Activated naive CD8-positive, alpha-beta T cell (primary cell): ENCODE measurements at regions not wholly inside any gene's neighbourhood (a gene's known extent, or its start where the extent isn't known, plus 50 kb on each side); places are given as distances from the start of the nearest gene placed in this dataset.
A peak's percentile ranks its signal among the peaks of the same experiment; 100 is the strongest.
"Not testable (repeated sequence)": the region's sequence is repeated elsewhere in the genome, so short reads cannot be mapped to it uniquely, and the experiment has no call there.

Experiments used
- H3K27ac Mint-ChIP-seq: one replicate; pipeline ENCODE4 v1.8.0; 2021; ENCODE audit warnings: mixed read lengths
- H3K27me3 Mint-ChIP-seq: one replicate; pipeline ENCODE4 v1.8.0; 2021; ENCODE audit warnings: mixed read lengths
- H3K36me3 Mint-ChIP-seq: one replicate; pipeline ENCODE4 v1.8.0; 2021; ENCODE audit warnings: mixed read lengths
- H3K4me1 Mint-ChIP-seq: one replicate; pipeline ENCODE4 v1.8.0; 2021; ENCODE audit warnings: low read depth, mixed read lengths
- H3K4me3 Mint-ChIP-seq: one replicate; pipeline ENCODE4 v1.8.0; 2021; ENCODE audit warnings: mild to moderate bottlenecking, mixed read lengths
- H3K9me3 Mint-ChIP-seq: one replicate; pipeline ENCODE4 v1.8.0; 2021; ENCODE audit warnings: low read depth, mixed read lengths

DNA sequence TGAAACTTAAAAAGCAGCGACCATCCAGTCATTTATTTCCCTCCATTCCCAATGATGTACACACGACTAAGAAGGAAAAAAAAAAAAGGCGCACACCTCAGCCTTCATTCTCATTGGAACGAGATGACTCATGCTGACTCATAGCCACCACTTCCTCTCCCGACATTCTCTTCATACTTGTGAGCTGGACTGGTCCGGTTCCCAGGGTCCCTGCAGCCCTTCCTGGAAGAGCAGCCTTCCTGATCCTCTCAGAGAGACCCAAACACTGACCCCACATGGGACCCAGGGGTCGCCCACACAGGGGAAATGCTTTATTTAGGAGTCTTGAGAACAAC, 374.2 kb downstream of the BCL2L11 start:
- not testable (repeated sequence) for H3K27me3 Mint-ChIP-seq, H3K36me3 Mint-ChIP-seq, H3K4me1 Mint-ChIP-seq, H3K9me3 Mint-ChIP-seq
- peak overlapping the region; percentile 46 for H3K27ac Mint-ChIP-seq
- H3K4me3 Mint-ChIP-seq, result peak overlapping the region; percentile 65

GRCh38 chr2:111495636-111496035, 374.9 kb downstream of the BCL2L11 start:
- not testable (repeated sequence) for H3K27ac Mint-ChIP-seq, H3K27me3 Mint-ChIP-seq, H3K36me3 Mint-ChIP-seq, H3K4me3 Mint-ChIP-seq, H3K9me3 Mint-ChIP-seq, H3K4me1 Mint-ChIP-seq

GRCh38 chr2:111496176-111496575, 375.5 kb downstream of the BCL2L11 start:
- not testable (repeated sequence) for H3K27ac Mint-ChIP-seq, H3K9me3 Mint-ChIP-seq, H3K36me3 Mint-ChIP-seq, H3K4me3 Mint-ChIP-seq, H3K27me3 Mint-ChIP-seq, H3K4me1 Mint-ChIP-seq

DNA sequence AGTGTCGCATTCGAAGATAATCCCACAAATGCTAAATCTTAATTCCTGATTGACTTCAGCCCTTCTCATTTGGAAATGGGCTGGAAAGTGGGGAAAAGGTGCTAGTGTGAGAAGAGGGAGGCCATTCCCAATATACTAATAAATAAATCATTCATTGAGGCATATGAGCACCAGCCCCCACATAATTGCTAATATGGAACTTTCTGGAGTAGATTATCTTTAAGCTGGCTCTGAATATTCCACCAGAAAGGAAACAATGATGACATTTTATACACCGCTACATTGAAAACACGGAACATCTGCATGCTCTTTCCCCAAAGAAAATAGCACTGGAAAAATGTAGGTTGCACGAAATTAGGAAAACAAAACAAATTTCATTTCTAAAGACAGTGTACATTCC, 376.1 kb downstream of the BCL2L11 start:
- H3K36me3 Mint-ChIP-seq, H3K4me1 Mint-ChIP-seq, H3K27ac Mint-ChIP-seq, H3K4me3 Mint-ChIP-seq, H3K9me3 Mint-ChIP-seq, H3K27me3 Mint-ChIP-seq: not testable (repeated sequence)

- H3K27me3 Mint-ChIP-seq, H3K9me3 Mint-ChIP-seq, H3K4me1 Mint-ChIP-seq, H3K36me3 Mint-ChIP-seq, H3K4me3 Mint-ChIP-seq, H3K27ac Mint-ChIP-seq: not testable (repeated sequence)
Measured at GRCh38 chr2:111497270-111497669, 376.6 kb downstream of the BCL2L11 start.

- not testable (repeated sequence) for H3K9me3 Mint-ChIP-seq, H3K4me3 Mint-ChIP-seq, H3K4me1 Mint-ChIP-seq, H3K36me3 Mint-ChIP-seq, H3K27me3 Mint-ChIP-seq, H3K27ac Mint-ChIP-seq
Measured at GRCh38 chr2:111500536-111501062, 379.9 kb downstream of the BCL2L11 start.

DNA sequence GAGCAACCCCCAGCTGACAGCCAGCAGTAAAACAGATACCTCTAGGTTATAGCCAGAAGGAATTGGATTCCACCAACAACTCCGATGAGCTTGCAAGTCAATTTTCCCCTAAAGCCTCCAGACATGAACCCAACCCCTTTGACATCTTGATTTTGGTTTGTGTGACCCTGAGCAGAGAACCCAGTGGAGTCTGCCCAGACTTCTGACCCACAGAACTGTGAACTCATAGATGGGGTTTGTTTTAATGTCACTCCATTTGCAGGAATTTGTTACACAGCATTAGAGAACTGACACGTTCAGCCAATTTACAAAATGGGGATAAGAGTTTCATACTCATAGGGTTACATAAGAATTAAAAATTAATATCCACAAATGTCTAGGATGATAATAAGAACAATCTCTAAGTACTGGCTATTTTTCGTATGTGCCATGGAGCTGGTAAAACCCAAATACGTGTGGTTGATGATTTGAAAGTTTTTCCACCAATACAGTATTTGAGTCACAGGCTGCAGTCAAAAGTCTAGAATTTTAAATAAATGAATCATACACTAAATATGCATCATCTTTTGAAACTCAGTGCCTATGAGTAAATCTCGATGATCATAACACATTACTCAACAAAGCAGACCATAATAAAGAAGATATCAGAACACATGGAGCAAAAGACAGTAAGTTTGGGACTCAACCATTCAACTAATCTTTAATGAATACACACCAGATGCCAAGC, 380.0 kb downstream of the ANAPC1 start:
- H3K36me3 Mint-ChIP-seq, H3K4me1 Mint-ChIP-seq, H3K27me3 Mint-ChIP-seq, H3K9me3 Mint-ChIP-seq: not testable (repeated sequence)
- Mint-ChIP-seq H3K27ac (peak overlapping the region; percentile 97), H3K4me3 (peak overlapping the region; percentile 57)

DNA sequence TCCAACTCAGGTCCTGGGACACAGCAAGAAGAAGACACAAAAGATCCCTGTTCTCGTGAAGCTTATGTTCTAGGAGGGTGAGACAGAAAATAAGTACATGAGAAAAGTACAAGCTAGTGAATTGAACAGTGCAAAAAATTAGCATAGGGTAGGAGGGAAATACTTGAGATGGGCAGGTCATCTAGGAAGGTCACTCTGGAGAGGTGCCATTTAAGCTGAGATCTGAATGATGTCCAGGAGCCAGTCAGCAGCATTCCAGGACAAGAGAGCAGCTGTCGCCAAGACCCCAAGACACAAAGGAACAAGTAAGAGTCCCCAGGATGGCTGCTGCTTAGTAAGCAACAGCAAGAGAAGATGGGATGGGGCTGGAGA, 379.4 kb downstream of the ANAPC1 start:
- H3K4me1 Mint-ChIP-seq, H3K27me3 Mint-ChIP-seq, H3K36me3 Mint-ChIP-seq, H3K9me3 Mint-ChIP-seq: not testable (repeated sequence)
- Mint-ChIP-seq H3K27ac (peak overlapping the region; percentile 97), H3K4me3 (peak overlapping the region; percentile 57)

GRCh38 chr2:111505267-111505666, 378.7 kb downstream of the ANAPC1 start:
- H3K27me3 Mint-ChIP-seq, H3K36me3 Mint-ChIP-seq, H3K4me3 Mint-ChIP-seq, H3K4me1 Mint-ChIP-seq, H3K27ac Mint-ChIP-seq, H3K9me3 Mint-ChIP-seq: not testable (repeated sequence)

DNA sequence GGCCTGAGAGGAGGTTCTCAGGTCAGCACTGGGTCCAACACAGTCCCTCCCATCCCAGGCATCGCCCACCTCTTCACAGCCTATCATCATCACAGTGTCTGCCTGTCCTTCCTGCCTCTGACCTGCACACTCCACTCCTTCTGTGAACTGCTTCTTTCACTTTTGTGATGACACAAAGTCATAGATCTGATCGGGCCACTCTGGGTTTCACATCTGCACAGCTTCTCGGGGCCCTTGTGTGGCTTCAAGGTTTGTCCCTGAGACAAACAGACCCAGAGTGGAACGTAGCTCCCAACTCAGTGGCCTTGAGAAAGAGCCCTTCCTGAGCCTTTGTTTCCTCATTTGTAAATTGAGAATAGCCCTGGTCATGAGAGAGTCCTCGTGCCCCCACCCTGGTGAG, 377.1 kb downstream of the ANAPC1 start:
- H3K27me3 Mint-ChIP-seq, result not testable (repeated sequence)

GRCh38 chr2:111509225-111509869, 374.6 kb downstream of the ANAPC1 start:
- H3K27me3 Mint-ChIP-seq, H3K27ac Mint-ChIP-seq, H3K36me3 Mint-ChIP-seq, H3K4me3 Mint-ChIP-seq, H3K9me3 Mint-ChIP-seq, H3K4me1 Mint-ChIP-seq: not testable (repeated sequence)

More for the DNA sequence above, 377.1 kb downstream of the ANAPC1 start:
- not testable (repeated sequence) for H3K27ac Mint-ChIP-seq, H3K4me3 Mint-ChIP-seq, H3K36me3 Mint-ChIP-seq, H3K9me3 Mint-ChIP-seq, H3K4me1 Mint-ChIP-seq

DNA sequence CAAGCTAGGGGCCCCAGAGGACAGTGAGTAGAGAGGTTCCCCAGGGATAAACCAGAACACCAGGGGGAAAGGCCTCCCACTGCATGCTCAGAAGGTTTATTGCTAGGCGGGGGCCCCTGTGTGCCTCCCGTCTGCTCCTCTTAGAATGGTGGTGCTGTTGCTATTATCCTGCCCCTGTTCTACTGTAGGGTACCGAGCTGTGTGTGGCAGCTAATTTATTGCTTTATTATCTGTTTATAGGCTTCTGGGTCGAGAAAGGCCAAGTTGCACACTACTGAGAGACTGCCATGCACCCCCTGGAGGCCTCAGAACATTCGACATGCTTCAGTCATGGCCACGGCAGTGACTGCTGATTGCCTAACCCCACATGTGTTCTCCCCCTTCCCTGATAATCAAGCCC, 373.6 kb downstream of the ANAPC1 start:
- H3K27ac Mint-ChIP-seq, H3K27me3 Mint-ChIP-seq, H3K36me3 Mint-ChIP-seq, H3K4me3 Mint-ChIP-seq, H3K9me3 Mint-ChIP-seq, H3K4me1 Mint-ChIP-seq: not testable (repeated sequence)

- not testable (repeated sequence) for H3K27me3 Mint-ChIP-seq, H3K27ac Mint-ChIP-seq, H3K9me3 Mint-ChIP-seq, H3K4me1 Mint-ChIP-seq, H3K36me3 Mint-ChIP-seq, H3K4me3 Mint-ChIP-seq
Measured at GRCh38 chr2:111511062-111511461, 372.9 kb downstream of the ANAPC1 start.

GRCh38 chr2:111512378-111512777, 371.6 kb downstream of the ANAPC1 start:
- not testable (repeated sequence) for H3K36me3 Mint-ChIP-seq, H3K27me3 Mint-ChIP-seq, H3K4me1 Mint-ChIP-seq, H3K27ac Mint-ChIP-seq, H3K9me3 Mint-ChIP-seq, H3K4me3 Mint-ChIP-seq

GRCh38 chr2:111514138-111514537, 369.9 kb downstream of the ANAPC1 start:
- H3K9me3 Mint-ChIP-seq, H3K4me1 Mint-ChIP-seq, H3K36me3 Mint-ChIP-seq, H3K27ac Mint-ChIP-seq, H3K27me3 Mint-ChIP-seq, H3K4me3 Mint-ChIP-seq: not testable (repeated sequence)

DNA sequence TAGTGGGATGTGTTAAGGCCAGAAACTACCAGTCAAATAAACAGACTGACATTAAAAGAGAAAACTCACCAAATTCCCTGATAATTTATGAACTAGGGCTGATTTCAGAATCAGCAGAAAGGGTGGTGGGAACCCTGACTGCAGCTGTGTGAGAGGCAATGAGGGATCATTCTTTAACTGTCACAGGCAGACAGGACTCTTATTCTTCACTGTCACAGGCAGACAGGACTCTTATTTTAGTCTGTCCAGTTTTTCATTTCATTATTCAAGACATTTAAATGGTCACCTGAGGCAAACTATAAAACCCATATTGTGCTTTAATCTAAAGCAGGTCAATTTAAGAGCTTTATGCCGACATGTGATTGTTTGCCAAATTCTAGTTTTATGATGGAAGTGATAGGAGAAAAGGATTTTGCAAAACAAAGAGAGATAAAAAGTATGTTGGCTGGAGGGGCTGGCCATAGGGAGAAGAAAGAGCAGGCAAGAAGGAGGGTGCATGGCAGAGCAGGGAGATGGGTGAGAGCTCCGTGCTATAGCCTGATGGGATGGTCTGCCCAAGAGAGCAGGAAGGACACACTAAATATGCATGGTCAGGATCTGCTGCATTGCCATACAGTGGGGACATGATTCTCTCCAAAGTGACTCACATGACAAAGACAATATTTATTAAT, 366.8 kb downstream of the ANAPC1 start:
- H3K27me3 Mint-ChIP-seq, H3K27ac Mint-ChIP-seq, H3K4me1 Mint-ChIP-seq, H3K4me3 Mint-ChIP-seq, H3K9me3 Mint-ChIP-seq, H3K36me3 Mint-ChIP-seq: not testable (repeated sequence)
